ENCODE measurements at regions not wholly inside any gene's neighbourhood (a gene's known extent, or its start where the extent isn't known, plus 50 kb on each side); places are given as distances from the start of the nearest gene placed in this dataset.

- TF ChIP-seq CTCF (conservative IDR thresholded peaks at IDR 0.05 in 1 of 2, IDR thresholded peaks at IDR 0.05 in 1 of 2; ENCODE audit: low read depth in 1 of 2, low read length in 2 of 2) = peak in 1 of 2 donors; percentile 43
- TF ChIP-seq EZH2 (IDR thresholded peaks at IDR 0.05; ENCODE audit: low read length, missing control alignments) = no peak
Measured at GRCh38 chr16:87543436-87544191, 50.8 kb upstream of the ZCCHC14 start.

All from fibroblast of lung (primary cell).